Astrocyte of the spinal cord (primary cell): ENCODE measurements at regions not wholly inside any gene's neighbourhood (a gene's known extent, or its start where the extent isn't known, plus 50 kb on each side); places are given as distances from the start of the nearest gene placed in this dataset.

Source experiments
- DNase-seq: peaks from one replicate; pipeline ENCODE4 v3.0.0; 2011; ENCODE audit warnings: low read depth, low spot score
- H3K4me3 ChIP-seq: 2 replicates; pipeline ENCODE4 v1.5.1; 2011; ENCODE audit warnings: low read depth, mild to moderate bottlenecking, low read length, moderate library complexity
- in situ Hi-C: cut with HindIII; loops from 2 replicates; pipeline ENCODE4 v1.10.0; 2017; ENCODE audit warnings: low sequenced_read_pairs
- TF ChIP-seq, protein P1 (sequence below): IDR thresholded peaks from 2 replicates; pipeline ENCODE4 v1.5.1; 2012; ENCODE audit warnings: low read depth, mild to moderate bottlenecking, low read length, inconsistent platforms

DNA sequence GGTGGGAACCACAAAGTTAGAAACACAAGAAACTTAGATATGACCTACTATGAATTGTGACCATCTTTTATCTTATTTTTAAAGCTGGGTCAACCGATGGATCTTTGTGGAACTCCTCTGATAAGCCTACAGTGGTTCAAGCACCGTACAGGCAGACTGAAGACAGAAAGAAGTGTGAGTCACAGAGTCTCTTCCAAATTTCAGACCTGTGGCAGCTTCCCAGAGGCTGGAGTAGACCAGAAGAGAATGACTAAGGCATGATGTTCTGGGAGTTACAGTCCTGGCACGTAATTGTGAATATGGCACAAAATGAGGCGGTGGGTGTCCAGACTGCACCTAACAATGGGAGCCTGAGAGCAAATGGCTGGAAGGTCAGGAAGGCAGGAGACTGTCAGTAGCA lies 70.0 kb downstream of the LMO4 start:
- TF ChIP-seq, protein P1, sequence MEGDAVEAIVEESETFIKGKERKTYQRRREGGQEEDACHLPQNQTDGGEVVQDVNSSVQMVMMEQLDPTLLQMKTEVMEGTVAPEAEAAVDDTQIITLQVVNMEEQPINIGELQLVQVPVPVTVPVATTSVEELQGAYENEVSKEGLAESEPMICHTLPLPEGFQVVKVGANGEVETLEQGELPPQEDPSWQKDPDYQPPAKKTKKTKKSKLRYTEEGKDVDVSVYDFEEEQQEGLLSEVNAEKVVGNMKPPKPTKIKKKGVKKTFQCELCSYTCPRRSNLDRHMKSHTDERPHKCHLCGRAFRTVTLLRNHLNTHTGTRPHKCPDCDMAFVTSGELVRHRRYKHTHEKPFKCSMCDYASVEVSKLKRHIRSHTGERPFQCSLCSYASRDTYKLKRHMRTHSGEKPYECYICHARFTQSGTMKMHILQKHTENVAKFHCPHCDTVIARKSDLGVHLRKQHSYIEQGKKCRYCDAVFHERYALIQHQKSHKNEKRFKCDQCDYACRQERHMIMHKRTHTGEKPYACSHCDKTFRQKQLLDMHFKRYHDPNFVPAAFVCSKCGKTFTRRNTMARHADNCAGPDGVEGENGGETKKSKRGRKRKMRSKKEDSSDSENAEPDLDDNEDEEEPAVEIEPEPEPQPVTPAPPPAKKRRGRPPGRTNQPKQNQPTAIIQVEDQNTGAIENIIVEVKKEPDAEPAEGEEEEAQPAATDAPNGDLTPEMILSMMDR, result no peak
- H3K4me3 ChIP-seq, result no peak overlapping the region
- DNase-seq, result peak; percentile 70
- in situ Hi-C loops, result no loop called here

GRCh38 chr1:87399264-87399663 lies 70.6 kb downstream of the LMO4 start:
- in situ Hi-C loops, result no loop called here
- DNase-seq, result no peak
- no peak overlapping the region for H3K4me3 ChIP-seq
- TF ChIP-seq, protein P1, result no peak

- no peak for DNase-seq
- TF ChIP-seq, protein P1, result no peak
- no peak overlapping the region for H3K4me3 ChIP-seq
- in situ Hi-C loops, result no loop called here
These were observed 71.0 kb downstream of the LMO4 start for GRCh38 chr1:87399701-87400100.

DNA sequence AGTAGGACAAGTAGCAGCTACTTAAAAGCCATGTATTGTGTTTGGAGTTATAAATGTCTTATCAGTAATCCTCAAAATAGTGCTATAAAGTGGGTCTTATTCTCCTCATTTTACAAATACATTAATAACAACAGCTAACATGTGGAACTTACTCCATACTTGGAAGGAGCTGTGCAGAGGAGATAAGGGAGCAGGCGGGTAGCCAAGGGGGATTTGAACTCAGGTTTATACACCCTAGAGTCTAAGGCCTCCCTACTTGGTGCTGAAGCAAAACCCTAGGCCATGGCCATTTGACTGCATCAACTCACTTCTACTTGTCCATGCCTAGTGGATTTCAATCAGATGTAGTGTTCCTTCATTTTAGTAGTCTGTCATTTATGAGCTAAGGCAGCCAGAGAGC lies 72.1 kb downstream of the LMO4 start:
- no peak overlapping the region for H3K4me3 ChIP-seq
- TF ChIP-seq, protein P1, result no peak
- no peak for DNase-seq
- in situ Hi-C loops, result no loop called here

- peak; percentile 85 for DNase-seq
- TF ChIP-seq, protein P1, result no peak
These were observed 73.7 kb downstream of the LMO4 start for GRCh38 chr1:87402241-87403002.

DNA sequence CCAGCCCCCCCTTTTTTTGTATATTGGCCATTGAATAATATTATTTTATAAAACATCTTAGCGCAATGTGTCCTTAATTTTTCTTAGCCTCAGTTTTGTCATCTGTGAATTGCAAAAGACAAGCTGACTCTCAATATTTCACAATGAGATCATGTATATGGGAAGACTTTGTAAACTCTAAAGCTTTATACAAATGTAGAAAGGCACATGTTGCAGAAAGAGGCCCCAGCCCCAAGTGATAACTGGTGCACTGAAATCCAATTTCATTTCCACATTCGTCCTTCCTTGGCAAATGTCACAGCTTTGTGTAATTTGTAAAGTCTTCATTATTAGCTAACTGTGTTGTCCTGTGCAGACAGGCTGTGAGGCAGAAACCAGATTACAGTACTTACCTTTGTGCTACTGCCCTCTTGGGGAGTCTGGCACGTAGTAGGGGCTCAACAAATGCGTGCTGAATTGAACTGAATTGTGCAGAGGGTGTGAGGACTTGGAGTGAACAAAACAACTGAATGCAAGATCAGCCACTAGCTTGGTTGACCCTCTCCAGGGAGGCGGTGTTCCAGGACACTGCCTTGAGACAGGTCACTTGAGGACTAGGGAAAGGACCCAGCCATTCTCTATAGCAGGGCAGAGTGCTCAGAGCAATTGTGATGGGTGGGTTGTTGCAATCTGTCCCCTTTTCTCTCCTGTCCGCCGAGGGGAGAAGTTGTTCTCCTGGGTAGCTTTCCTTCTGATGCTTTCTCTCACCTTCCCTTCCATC lies 74.6 kb downstream of the LMO4 start:
- no peak overlapping the region for H3K4me3 ChIP-seq
- DNase-seq, result no peak
- TF ChIP-seq, protein P1, result no peak
- in situ Hi-C loops, result no loop called here

More at GRCh38 chr1:87402241-87403002, 73.7 kb downstream of the LMO4 start:
- in situ Hi-C loops, result no loop called here
- no peak overlapping the region for H3K4me3 ChIP-seq
